ENCODE measurements at regions not wholly inside any gene's neighbourhood (a gene's known extent, or its start where the extent isn't known, plus 50 kb on each side); places are given as distances from the start of the nearest gene placed in this dataset.
"Not testable (repeated sequence)": the region's sequence is repeated elsewhere in the genome, so short reads cannot be mapped to it uniquely, and the experiment has no call there.

GRCh38 chr14:89564286-89564957 is 147.4 kb upstream of the FOXN3 start:
- DNase-seq, result no peak

GRCh38 chr14:89563471-89563870 is 146.4 kb upstream of the FOXN3 start:
- DNase-seq, result no peak

GRCh38 chr14:89551955-89552354 is 134.9 kb upstream of the FOXN3 start:
- no peak for DNase-seq

GRCh38 chr14:89551432-89551831 is 134.4 kb upstream of the FOXN3 start:
- no peak for DNase-seq

GRCh38 chr14:89550821-89551220 is 133.8 kb upstream of the FOXN3 start:
- no peak for DNase-seq

GRCh38 chr14:89549381-89550125 is 132.5 kb upstream of the FOXN3 start:
- no peak for DNase-seq

- not testable (repeated sequence) for DNase-seq
Observed at GRCh38 chr14:89547047-89547446, 130.0 kb upstream of the FOXN3 start.

- DNase-seq, result no peak
Observed at GRCh38 chr14:89544636-89545301, 127.7 kb upstream of the FOXN3 start.

- DNase-seq, result no peak
Observed at GRCh38 chr14:89543425-89543790, 126.4 kb upstream of the FOXN3 start.

GRCh38 chr14:89542786-89543424 is 125.9 kb upstream of the FOXN3 start:
- DNase-seq, result no peak

GRCh38 chr14:89540830-89541470 is 123.9 kb upstream of the FOXN3 start:
- no peak for DNase-seq

- DNase-seq, result no peak
Observed at GRCh38 chr14:89540009-89540829, 123.2 kb upstream of the FOXN3 start.

GRCh38 chr14:89537911-89538310 is 120.9 kb upstream of the FOXN3 start:
- DNase-seq, result no peak

GRCh38 chr14:89534902-89535685 is 118.1 kb upstream of the FOXN3 start:
- DNase-seq, result no peak

GRCh38 chr14:89533766-89534165 is 116.7 kb upstream of the FOXN3 start:
- no peak for DNase-seq

GRCh38 chr14:89533136-89533535 is 116.1 kb upstream of the FOXN3 start:
- DNase-seq, result no peak

GRCh38 chr14:89531661-89532335 is 114.8 kb upstream of the FOXN3 start:
- no peak for DNase-seq

- DNase-seq, result no peak
Observed at GRCh38 chr14:89524990-89525667, 108.1 kb upstream of the FOXN3 start.

GRCh38 chr14:89524412-89524811 is 107.4 kb upstream of the FOXN3 start:
- DNase-seq, result no peak

- no peak for DNase-seq
Observed at GRCh38 chr14:89521988-89522387, 105.0 kb upstream of the FOXN3 start.

Data from stimulated activated CD4-positive, alpha-beta T cell treated with anti-CD3 and anti-CD28 coated beads, Interleukin-15, amount 100 ng/mL, for 24 hours (primary cell).